ENCODE measurements at regions not wholly inside any gene's neighbourhood (a gene's known extent, or its start where the extent isn't known, plus 50 kb on each side); places are given as distances from the start of the nearest gene placed in this dataset.

- TF ChIP-seq EZH2 (IDR thresholded peaks at IDR 0.05; ENCODE audit: low read length, missing control alignments) = no peak
- TF ChIP-seq CTCF (conservative IDR thresholded peaks at IDR 0.05 in 1 of 2, IDR thresholded peaks at IDR 0.05 in 1 of 2; ENCODE audit: low read depth in 1 of 2, low read length in 2 of 2) = no peak
- Histone ChIP-seq H3K4me1 (ENCODE audit: control insufficient read depth, extremely low read depth, insufficient read depth, low read length) (no peaks in the 10 kb centered on the region), H3K9me3 (ENCODE audit: control insufficient read depth, insufficient read depth, low read depth, low read length) (no peaks in the 10 kb centered on the region), H3K27ac (ENCODE audit: insufficient read depth, low read length) (no peak overlapping the region), H3K4me2 (ENCODE audit: extremely low read depth, insufficient read depth, low read length) (no peak overlapping the region), H3K9ac (ENCODE audit: insufficient read depth, low read length) (no peak overlapping the region), H3K79me2 (ENCODE audit: control insufficient read depth, insufficient read depth, low read length) (no peaks in the 10 kb centered on the region), H3K27me3 (ENCODE audit: control insufficient read depth, insufficient read depth, low read length) (peaks cover 13% of the 10 kb centered on the region), H4K20me1 (ENCODE audit: control insufficient read depth, extremely low read depth, insufficient read depth, low read length) (no peaks in the 10 kb centered on the region), H3K36me3 (ENCODE audit: control insufficient read depth, insufficient read depth, low read length) (no peaks in the 10 kb centered on the region), H3K4me3 (replicated peaks in 1 of 4; ENCODE audit: control extremely low read depth in 1 of 4, insufficient read depth in 1 of 4, low read depth in 3 of 4, low read length in 4 of 4) (no peak overlapping the region), H2AFZ (ENCODE audit: low read length) (no peak overlapping the region)
- no peak for DNase-seq (ENCODE audit: low read depth in 2 of 2)
Measured at GRCh38 chr10:29886299-29886698, 173.1 kb downstream of the JCAD start.

- no peak overlapping the region for H3K4me3 ChIP-seq (replicated peaks in 1 of 4; ENCODE audit: control extremely low read depth in 1 of 4, insufficient read depth in 1 of 4, low read depth in 3 of 4, low read length in 4 of 4)
- no peaks in the 10 kb centered on the region for H3K4me1 ChIP-seq (ENCODE audit: control insufficient read depth, extremely low read depth, insufficient read depth, low read length)
- no peaks in the 10 kb centered on the region for H3K79me2 ChIP-seq (ENCODE audit: control insufficient read depth, insufficient read depth, low read length)
- no peak overlapping the region for H2AFZ ChIP-seq (ENCODE audit: low read length)
- H3K4me2 ChIP-seq (ENCODE audit: extremely low read depth, insufficient read depth, low read length) = no peak overlapping the region
- no peak overlapping the region for H3K9ac ChIP-seq (ENCODE audit: insufficient read depth, low read length)
- TF ChIP-seq EZH2 (IDR thresholded peaks at IDR 0.05; ENCODE audit: low read length, missing control alignments) (no peak), CTCF (conservative IDR thresholded peaks at IDR 0.05 in 1 of 2, IDR thresholded peaks at IDR 0.05 in 1 of 2; ENCODE audit: low read depth in 1 of 2, low read length in 2 of 2) (no peak)
- no peak for DNase-seq (ENCODE audit: low read depth in 2 of 2)
- H3K27ac ChIP-seq (ENCODE audit: insufficient read depth, low read length) = no peak overlapping the region
- H3K27me3 ChIP-seq (ENCODE audit: control insufficient read depth, insufficient read depth, low read length) = peaks cover 13% of the 10 kb centered on the region
- no peaks in the 10 kb centered on the region for H3K36me3 ChIP-seq (ENCODE audit: control insufficient read depth, insufficient read depth, low read length)
- no peaks in the 10 kb centered on the region for H3K9me3 ChIP-seq (ENCODE audit: control insufficient read depth, insufficient read depth, low read depth, low read length)
- H4K20me1 ChIP-seq (ENCODE audit: control insufficient read depth, extremely low read depth, insufficient read depth, low read length) = no peaks in the 10 kb centered on the region
Measured at GRCh38 chr10:29883231-29883630, 176.2 kb downstream of the JCAD start.

- TF ChIP-seq EZH2 (IDR thresholded peaks at IDR 0.05; ENCODE audit: low read length, missing control alignments) = no peak
- TF ChIP-seq CTCF (conservative IDR thresholded peaks at IDR 0.05 in 1 of 2, IDR thresholded peaks at IDR 0.05 in 1 of 2; ENCODE audit: low read depth in 1 of 2, low read length in 2 of 2) = no peak
- H3K27me3 ChIP-seq (ENCODE audit: control insufficient read depth, insufficient read depth, low read length) = peaks cover 13% of the 10 kb centered on the region
Measured at GRCh38 chr10:29882766-29883165, 176.6 kb downstream of the JCAD start.

More at GRCh38 chr10:29882766-29883165, 176.6 kb downstream of the JCAD start:
- Histone ChIP-seq H3K4me2 (ENCODE audit: extremely low read depth, insufficient read depth, low read length) (no peak overlapping the region), H4K20me1 (ENCODE audit: control insufficient read depth, extremely low read depth, insufficient read depth, low read length) (no peaks in the 10 kb centered on the region), H3K27ac (ENCODE audit: insufficient read depth, low read length) (no peak overlapping the region), H3K79me2 (ENCODE audit: control insufficient read depth, insufficient read depth, low read length) (no peaks in the 10 kb centered on the region), H3K9ac (ENCODE audit: insufficient read depth, low read length) (no peak overlapping the region), H2AFZ (ENCODE audit: low read length) (no peak overlapping the region), H3K36me3 (ENCODE audit: control insufficient read depth, insufficient read depth, low read length) (no peaks in the 10 kb centered on the region), H3K4me3 (replicated peaks in 1 of 4; ENCODE audit: control extremely low read depth in 1 of 4, insufficient read depth in 1 of 4, low read depth in 3 of 4, low read length in 4 of 4) (no peak overlapping the region), H3K9me3 (ENCODE audit: control insufficient read depth, insufficient read depth, low read depth, low read length) (no peaks in the 10 kb centered on the region), H3K4me1 (ENCODE audit: control insufficient read depth, extremely low read depth, insufficient read depth, low read length) (no peaks in the 10 kb centered on the region)
- DNase-seq (ENCODE audit: low read depth in 2 of 2) = no peak

Data from fibroblast of lung (primary cell).